HEK293 (cell line): ENCODE measurements at regions not wholly inside any gene's neighbourhood (a gene's known extent, or its start where the extent isn't known, plus 50 kb on each side); places are given as distances from the start of the nearest gene placed in this dataset.

Experiments used
- ATF2 ChIP-seq: fragments of 450-650 bp; formaldehyde crosslinking; IDR thresholded peaks from 2 replicates; pipeline ENCODE4 v1.5.1; 2016; ENCODE audit warnings: missing biosample characterization, missing genetic modification characterization, low read depth
- ELK4 ChIP-seq: IDR thresholded peaks from 2 replicates; pipeline ENCODE4 v1.6.1; 2011; ENCODE audit warnings: mild to moderate bottlenecking, low read depth, low read length, borderline replicate concordance
- TRIM28 ChIP-seq: IDR thresholded peaks from 2 replicates; pipeline ENCODE4 v1.6.1; 2011; ENCODE audit warnings: low read length, control low read depth, borderline replicate concordance
- YY1 ChIP-seq: fragments of 450-650 bp; formaldehyde crosslinking; IDR thresholded peaks from 2 replicates; pipeline ENCODE4 v1.5.1; 2018; ENCODE audit warnings: missing biosample characterization, missing genetic modification characterization
- ZNF18 ChIP-seq: fragments of 450-650 bp; formaldehyde crosslinking; IDR thresholded peaks from 2 replicates; pipeline ENCODE4 v1.5.1; 2016; ENCODE audit warnings: missing biosample characterization, missing genetic modification characterization
- ZNF530 ChIP-seq: fragments of 450-650 bp; formaldehyde crosslinking; IDR thresholded peaks from 2 replicates; pipeline ENCODE4 v1.5.1; 2016; ENCODE audit warnings: low read depth, missing biosample characterization, missing genetic modification characterization
- ZNF558 ChIP-seq: fragments of 450-650 bp; formaldehyde crosslinking; IDR thresholded peaks from 2 replicates; pipeline ENCODE4 v1.5.1; 2016; ENCODE audit warnings: missing biosample characterization, missing genetic modification characterization
- ZNF768 ChIP-seq: fragments of 450-650 bp; formaldehyde crosslinking; IDR thresholded peaks from 2 replicates; pipeline ENCODE4 v1.5.1; 2018; ENCODE audit warnings: missing biosample characterization, mild to moderate bottlenecking, missing genetic modification characterization
- ZNF785 ChIP-seq: fragments of 450-650 bp; formaldehyde crosslinking; IDR thresholded peaks from 2 replicates; pipeline ENCODE4 v1.5.1; 2016; ENCODE audit warnings: missing biosample characterization, missing genetic modification characterization
- TF ChIP-seq, protein P1 (sequence below): fragments of 450-650 bp; formaldehyde crosslinking; IDR thresholded peaks from 2 replicates; pipeline ENCODE4 v1.5.1; 2016; ENCODE audit warnings: missing biosample characterization, missing genetic modification characterization
- TF ChIP-seq, protein P2 (sequence below): fragments of 450-650 bp; formaldehyde crosslinking; IDR thresholded peaks from 2 replicates; pipeline ENCODE4 v1.5.1; 2016; ENCODE audit warnings: missing biosample characterization, missing genetic modification characterization, low read depth

DNA sequence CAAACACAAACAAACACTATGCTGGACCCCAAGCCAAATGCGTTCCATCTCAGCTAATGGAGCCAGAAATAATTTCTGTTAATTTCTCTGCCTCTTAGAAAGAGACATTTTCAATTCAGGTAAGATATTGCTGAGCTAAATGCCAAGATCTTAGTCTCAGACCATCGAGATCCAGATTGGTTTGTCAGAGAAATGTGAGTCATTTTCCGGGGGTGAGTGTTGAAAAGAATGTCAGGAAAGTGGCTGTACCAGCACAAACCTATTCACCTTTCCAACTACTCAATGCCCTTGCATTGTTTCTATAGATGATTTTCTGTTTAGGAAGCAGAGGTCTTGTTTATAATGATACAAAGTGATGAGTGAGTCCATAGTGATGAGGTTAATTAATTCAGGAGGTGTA, 266.8 kb upstream of the TSHZ3 start:
- TF ChIP-seq, protein P1, sequence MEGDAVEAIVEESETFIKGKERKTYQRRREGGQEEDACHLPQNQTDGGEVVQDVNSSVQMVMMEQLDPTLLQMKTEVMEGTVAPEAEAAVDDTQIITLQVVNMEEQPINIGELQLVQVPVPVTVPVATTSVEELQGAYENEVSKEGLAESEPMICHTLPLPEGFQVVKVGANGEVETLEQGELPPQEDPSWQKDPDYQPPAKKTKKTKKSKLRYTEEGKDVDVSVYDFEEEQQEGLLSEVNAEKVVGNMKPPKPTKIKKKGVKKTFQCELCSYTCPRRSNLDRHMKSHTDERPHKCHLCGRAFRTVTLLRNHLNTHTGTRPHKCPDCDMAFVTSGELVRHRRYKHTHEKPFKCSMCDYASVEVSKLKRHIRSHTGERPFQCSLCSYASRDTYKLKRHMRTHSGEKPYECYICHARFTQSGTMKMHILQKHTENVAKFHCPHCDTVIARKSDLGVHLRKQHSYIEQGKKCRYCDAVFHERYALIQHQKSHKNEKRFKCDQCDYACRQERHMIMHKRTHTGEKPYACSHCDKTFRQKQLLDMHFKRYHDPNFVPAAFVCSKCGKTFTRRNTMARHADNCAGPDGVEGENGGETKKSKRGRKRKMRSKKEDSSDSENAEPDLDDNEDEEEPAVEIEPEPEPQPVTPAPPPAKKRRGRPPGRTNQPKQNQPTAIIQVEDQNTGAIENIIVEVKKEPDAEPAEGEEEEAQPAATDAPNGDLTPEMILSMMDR (tag by site-specific recombination) = no peak
- TF ChIP-seq ELK4 (no peak), TRIM28 (no peak), ATF2 (tag by site-specific recombination) (no peak), ZNF530 (no peak), ZNF18 (tag by site-specific recombination) (no peak), YY1 (no peak), ZNF768 (no peak), ZNF558 (tag by site-specific recombination) (no peak), ZNF785 (tag by site-specific recombination) (no peak)
- TF ChIP-seq, protein P2, sequence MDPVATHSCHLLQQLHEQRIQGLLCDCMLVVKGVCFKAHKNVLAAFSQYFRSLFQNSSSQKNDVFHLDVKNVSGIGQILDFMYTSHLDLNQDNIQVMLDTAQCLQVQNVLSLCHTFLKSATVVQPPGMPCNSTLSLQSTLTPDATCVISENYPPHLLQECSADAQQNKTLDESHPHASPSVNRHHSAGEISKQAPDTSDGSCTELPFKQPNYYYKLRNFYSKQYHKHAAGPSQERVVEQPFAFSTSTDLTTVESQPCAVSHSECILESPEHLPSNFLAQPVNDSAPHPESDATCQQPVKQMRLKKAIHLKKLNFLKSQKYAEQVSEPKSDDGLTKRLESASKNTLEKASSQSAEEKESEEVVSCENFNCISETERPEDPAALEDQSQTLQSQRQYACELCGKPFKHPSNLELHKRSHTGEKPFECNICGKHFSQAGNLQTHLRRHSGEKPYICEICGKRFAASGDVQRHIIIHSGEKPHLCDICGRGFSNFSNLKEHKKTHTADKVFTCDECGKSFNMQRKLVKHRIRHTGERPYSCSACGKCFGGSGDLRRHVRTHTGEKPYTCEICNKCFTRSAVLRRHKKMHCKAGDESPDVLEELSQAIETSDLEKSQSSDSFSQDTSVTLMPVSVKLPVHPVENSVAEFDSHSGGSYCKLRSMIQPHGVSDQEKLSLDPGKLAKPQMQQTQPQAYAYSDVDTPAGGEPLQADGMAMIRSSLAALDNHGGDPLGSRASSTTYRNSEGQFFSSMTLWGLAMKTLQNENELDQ = no peak
